ENCODE measurements at regions not wholly inside any gene's neighbourhood (a gene's known extent, or its start where the extent isn't known, plus 50 kb on each side); places are given as distances from the start of the nearest gene placed in this dataset.
"Not testable (repeated sequence)": the region's sequence is repeated elsewhere in the genome, so short reads cannot be mapped to it uniquely, and the experiment has no call there.

GRCh38 chr16:14384745-14385144 lies 245.3 kb downstream of the PARN start:
- no peak for DNase-seq

- not testable (repeated sequence) for DNase-seq
These were observed 246.2 kb downstream of the PARN start for GRCh38 chr16:14383844-14384243.

GRCh38 chr16:14378689-14379467 lies 251.2 kb downstream of the PARN start:
- DNase-seq: peak; percentile 75

- peak; percentile 90 for DNase-seq
These were observed 251.9 kb downstream of the PARN start for GRCh38 chr16:14378131-14378551.

- DNase-seq: peak; percentile 12
These were observed 252.7 kb downstream of the PARN start for GRCh38 chr16:14377326-14377725.

- DNase-seq: peak; percentile 85
These were observed 254.9 kb downstream of the PARN start for GRCh38 chr16:14375132-14375491.

- DNase-seq: no peak
These were observed 255.5 kb downstream of the PARN start for GRCh38 chr16:14374451-14375131.

- DNase-seq: no peak
These were observed 256.2 kb downstream of the PARN start for GRCh38 chr16:14373896-14374295.

GRCh38 chr16:14373406-14373805 lies 256.7 kb downstream of the PARN start:
- no peak for DNase-seq

GRCh38 chr16:14372471-14372870 lies 257.6 kb downstream of the PARN start:
- no peak for DNase-seq

- DNase-seq: no peak
These were observed 258.2 kb downstream of the PARN start for GRCh38 chr16:14371778-14372431.

- DNase-seq: no peak
These were observed 259.3 kb downstream of the PARN start for GRCh38 chr16:14370736-14371234.

GRCh38 chr16:14369734-14370598 lies 260.1 kb downstream of the PARN start:
- no peak for DNase-seq

- no peak for DNase-seq
These were observed 261.7 kb downstream of the PARN start for GRCh38 chr16:14368399-14368798.

GRCh38 chr16:14366974-14367707 lies 262.9 kb downstream of the PARN start:
- DNase-seq: no peak

GRCh38 chr16:14366447-14366846 lies 263.6 kb downstream of the PARN start:
- no peak for DNase-seq

GRCh38 chr16:14365200-14365851 lies 264.7 kb downstream of the PARN start:
- DNase-seq: peak; percentile 55

GRCh38 chr16:14364386-14365199 lies 265.5 kb downstream of the PARN start:
- DNase-seq: peak; percentile 98

GRCh38 chr16:14364112-14364385 lies 266.0 kb downstream of the PARN start:
- DNase-seq: no peak

- peak; percentile 89 for DNase-seq
These were observed 267.2 kb downstream of the PARN start for GRCh38 chr16:14362774-14363371.
